ENCODE measurements at regions not wholly inside any gene's neighbourhood (a gene's known extent, or its start where the extent isn't known, plus 50 kb on each side); places are given as distances from the start of the nearest gene placed in this dataset.
A peak's percentile ranks its signal among the peaks of the same experiment; 100 is the strongest.

DNA sequence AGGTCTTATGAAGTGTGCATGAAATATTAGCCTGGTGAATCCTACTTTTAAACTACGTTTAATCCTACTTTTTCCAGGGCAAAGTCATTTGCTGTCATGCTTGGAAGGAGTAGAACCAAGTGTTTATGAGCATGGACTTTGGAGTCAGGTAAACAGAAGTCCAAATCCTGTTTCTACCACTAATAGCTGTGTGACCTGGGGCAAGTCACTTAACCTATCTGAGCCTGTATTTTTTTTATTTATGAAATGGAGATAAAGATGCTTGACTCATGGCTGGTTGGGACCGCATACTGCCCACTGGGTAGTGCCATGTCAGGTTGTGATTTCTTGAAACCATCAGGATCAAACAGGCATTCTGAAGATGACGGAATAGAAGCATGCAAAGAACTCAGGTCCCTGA is 249.6 kb downstream of the BAMBI start:
- Histone ChIP-seq H3K36me3 (no peaks in the 10 kb centered on the region), H3K4me3 (no peak overlapping the region), H3K9me3 (no peaks in the 10 kb centered on the region), H3K27ac (no peak overlapping the region), H3K4me1 (peaks cover 0 to 10% (median 3%) of the 10 kb centered on the region in 4 donors), H3K27me3 (no peaks in the 10 kb centered on the region)
- no peak for TF ChIP-seq POLR2A (IDR thresholded peaks at IDR 0.05)
- no peak for TF ChIP-seq POLR2AphosphoS5 (IDR thresholded peaks at IDR 0.05)
- DNase-seq (no peak), ATAC-seq (ENCODE audit: low FRiP score in 2 of 2) (no peak)
- 93 to 95% methylated on average over 3 of the region's 3 CpGs for WGBS, 2 donors

DNA sequence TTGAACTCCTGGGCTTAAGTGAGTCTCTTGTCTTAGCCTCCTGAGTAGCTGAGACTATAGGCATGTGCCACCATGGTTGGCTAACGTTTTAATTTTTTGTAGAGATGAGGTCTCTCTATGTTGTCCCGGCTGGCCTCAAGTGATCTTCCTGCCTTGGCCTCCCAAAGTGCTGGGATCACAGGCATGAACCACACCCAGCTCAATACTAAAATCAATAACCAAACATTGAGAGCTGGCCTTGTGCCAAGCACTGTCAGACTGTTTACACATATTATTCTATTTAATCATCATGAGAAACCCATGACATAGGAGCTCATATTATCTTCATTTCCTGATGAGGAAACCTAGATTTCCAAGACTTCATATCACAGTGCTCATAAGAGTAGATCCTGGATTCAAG is 251.2 kb downstream of the BAMBI start:
- DNase-seq = no peak
- WGBS, 2 donors = 57 to 60% methylated on average over 2 of the region's 2 CpGs
- Histone ChIP-seq H3K4me3 (no peak overlapping the region), H3K9me3 (no peaks in the 10 kb centered on the region), H3K36me3 (no peaks in the 10 kb centered on the region), H3K4me1 (peaks cover 0 to 10% (median 3%) of the 10 kb centered on the region in 4 donors), H3K27me3 (no peaks in the 10 kb centered on the region), H3K27ac (no peak overlapping the region)
- no peak for ATAC-seq (ENCODE audit: low FRiP score in 2 of 2)
- TF ChIP-seq, protein P1, sequence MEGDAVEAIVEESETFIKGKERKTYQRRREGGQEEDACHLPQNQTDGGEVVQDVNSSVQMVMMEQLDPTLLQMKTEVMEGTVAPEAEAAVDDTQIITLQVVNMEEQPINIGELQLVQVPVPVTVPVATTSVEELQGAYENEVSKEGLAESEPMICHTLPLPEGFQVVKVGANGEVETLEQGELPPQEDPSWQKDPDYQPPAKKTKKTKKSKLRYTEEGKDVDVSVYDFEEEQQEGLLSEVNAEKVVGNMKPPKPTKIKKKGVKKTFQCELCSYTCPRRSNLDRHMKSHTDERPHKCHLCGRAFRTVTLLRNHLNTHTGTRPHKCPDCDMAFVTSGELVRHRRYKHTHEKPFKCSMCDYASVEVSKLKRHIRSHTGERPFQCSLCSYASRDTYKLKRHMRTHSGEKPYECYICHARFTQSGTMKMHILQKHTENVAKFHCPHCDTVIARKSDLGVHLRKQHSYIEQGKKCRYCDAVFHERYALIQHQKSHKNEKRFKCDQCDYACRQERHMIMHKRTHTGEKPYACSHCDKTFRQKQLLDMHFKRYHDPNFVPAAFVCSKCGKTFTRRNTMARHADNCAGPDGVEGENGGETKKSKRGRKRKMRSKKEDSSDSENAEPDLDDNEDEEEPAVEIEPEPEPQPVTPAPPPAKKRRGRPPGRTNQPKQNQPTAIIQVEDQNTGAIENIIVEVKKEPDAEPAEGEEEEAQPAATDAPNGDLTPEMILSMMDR (IDR thresholded peaks at IDR 0.05) = no peak
- no peak for TF ChIP-seq EP300 (IDR thresholded peaks at IDR 0.05)

DNA sequence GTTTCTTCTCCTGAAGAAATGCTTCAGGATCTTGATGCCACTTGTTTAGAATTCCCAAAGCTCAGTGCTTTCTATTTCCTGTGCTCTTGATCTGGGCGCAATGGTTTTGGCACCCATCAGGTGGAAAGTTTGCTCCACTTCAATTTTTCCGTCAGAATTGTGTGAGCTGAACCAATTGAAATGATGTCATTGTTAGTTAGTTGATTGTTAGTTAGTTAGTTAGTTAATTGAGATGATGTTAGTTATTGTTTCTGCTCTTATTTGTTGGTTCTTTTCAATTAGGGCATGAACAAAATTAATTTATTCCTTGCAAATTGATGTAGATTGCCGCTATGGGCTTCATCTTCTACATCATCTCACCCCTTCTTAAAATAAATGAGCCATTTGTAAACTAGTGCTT is 252.6 kb downstream of the BAMBI start:
- WGBS, 2 donors = 84 to 93% methylated on average over 3 of the region's 3 CpGs
- Histone ChIP-seq H3K27me3 (no peaks in the 10 kb centered on the region), H3K4me3 (no peak overlapping the region)

DNA sequence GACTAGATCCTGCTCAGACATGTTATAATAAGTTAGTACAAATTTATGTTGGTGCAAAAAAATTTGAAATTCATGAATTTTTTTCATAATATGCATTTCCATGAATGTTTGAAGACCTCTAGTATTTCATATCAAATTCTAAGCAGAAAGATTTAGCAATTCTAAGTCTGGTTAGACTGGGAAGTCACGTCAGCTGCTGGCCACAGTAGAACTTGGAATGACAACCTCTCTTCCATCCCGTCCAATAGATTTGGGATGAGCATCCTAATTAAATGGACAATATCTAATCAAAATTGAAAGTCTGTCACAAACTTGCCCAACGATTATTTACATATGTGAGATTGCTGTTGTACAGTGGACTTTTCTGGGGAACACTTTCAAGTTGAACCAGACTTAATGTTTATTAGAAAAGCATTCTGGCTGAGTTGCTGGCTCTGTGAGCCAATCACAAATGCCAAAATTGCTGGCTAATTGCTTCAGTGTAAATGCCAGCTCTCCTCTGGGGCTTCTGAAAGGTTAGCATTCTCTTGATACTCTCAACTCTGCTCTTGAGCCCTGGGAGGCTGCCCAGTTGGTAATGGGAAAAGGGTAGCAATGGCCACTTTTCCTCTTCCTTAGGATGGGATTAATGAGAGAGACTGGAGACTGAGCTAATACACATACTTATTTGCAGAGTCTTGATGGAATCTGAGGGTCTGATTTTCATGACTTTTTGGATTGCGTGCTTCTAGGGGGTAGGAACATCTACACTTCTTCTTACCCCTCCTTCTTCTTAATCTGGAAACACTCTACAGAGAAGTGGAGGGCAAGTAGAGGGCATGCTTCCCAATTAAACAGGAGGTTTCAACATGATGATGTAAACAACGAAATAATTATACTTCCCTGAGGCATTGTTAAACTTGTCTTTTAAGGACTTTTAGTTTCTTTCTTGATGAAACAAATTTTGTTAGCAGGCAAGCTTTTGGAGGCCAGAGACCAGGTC is 253.5 kb downstream of the BAMBI start:
- Histone ChIP-seq H3K9me3 (no peaks in the 10 kb centered on the region), H3K27ac (no peak overlapping the region), H3K36me3 (no peaks in the 10 kb centered on the region), H3K4me3 (no peak overlapping the region), H3K4me1 (peaks cover 0 to 10% (median 3%) of the 10 kb centered on the region in 4 donors), H3K27me3 (no peaks in the 10 kb centered on the region)
- WGBS, 2 donors = 41 to 74% methylated on average over 5 of the region's 5 CpGs
- DNase-seq (peak in 1 of 2 donors; percentile 50), ATAC-seq (ENCODE audit: low FRiP score in 2 of 2) (peak in 1 of 2 donors; percentile 23)
- TF ChIP-seq EP300 (IDR thresholded peaks at IDR 0.05) (no peak), POLR2AphosphoS5 (IDR thresholded peaks at IDR 0.05) (no peak), POLR2A (IDR thresholded peaks at IDR 0.05) (no peak)
- TF ChIP-seq, protein P1 (IDR thresholded peaks at IDR 0.05) = no peak

More for the DNA sequence above, 252.6 kb downstream of the BAMBI start:
- no peak for TF ChIP-seq POLR2AphosphoS5 (IDR thresholded peaks at IDR 0.05)
- TF ChIP-seq, protein P1 (IDR thresholded peaks at IDR 0.05) = no peak
- TF ChIP-seq POLR2A (IDR thresholded peaks at IDR 0.05) = no peak
- no peak for TF ChIP-seq EP300 (IDR thresholded peaks at IDR 0.05)
- ATAC-seq (ENCODE audit: low FRiP score in 2 of 2) (no peak), DNase-seq (no peak)
- no peak overlapping the region for H3K27ac ChIP-seq
- no peaks in the 10 kb centered on the region for H3K36me3 ChIP-seq
- H3K4me1 ChIP-seq = peaks cover 0 to 10% (median 3%) of the 10 kb centered on the region in 4 donors
- H3K9me3 ChIP-seq = no peaks in the 10 kb centered on the region

DNA sequence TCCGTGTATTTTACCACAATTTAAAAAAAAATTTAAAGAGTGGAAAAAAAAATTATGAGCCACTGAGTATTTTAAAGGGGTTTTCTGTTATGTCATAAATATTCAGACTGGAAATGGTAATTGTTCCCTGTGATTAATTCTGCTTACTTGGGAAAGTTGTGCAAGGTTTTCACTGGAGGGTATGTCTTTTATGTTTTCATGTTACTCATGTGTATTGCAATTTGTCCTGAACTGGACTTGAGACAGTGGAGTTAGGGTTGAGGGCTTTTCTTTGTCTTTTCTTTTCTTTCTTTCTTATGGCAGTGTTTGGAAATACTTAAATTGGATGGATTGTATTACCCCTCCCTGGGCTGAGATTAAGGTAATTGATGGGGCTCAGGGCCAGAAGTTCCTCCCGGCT is 257.7 kb downstream of the BAMBI start:
- H3K4me1 ChIP-seq = peaks cover 4 to 20% (median 6%) of the 10 kb centered on the region in 4 donors
- no peaks in the 10 kb centered on the region for H3K9me3 ChIP-seq
- no peak for ATAC-seq (ENCODE audit: low FRiP score in 2 of 2)
- 85 to 90% methylated on average over 2 of the region's 2 CpGs for WGBS, 2 donors
- H3K4me3 ChIP-seq = no peak overlapping the region
- TF ChIP-seq EP300 (IDR thresholded peaks at IDR 0.05) = no peak
- no peak for TF ChIP-seq POLR2A (IDR thresholded peaks at IDR 0.05)
- TF ChIP-seq POLR2AphosphoS5 (IDR thresholded peaks at IDR 0.05) = no peak
- TF ChIP-seq, protein P1 (IDR thresholded peaks at IDR 0.05) = no peak
- no peaks in the 10 kb centered on the region for H3K36me3 ChIP-seq
- no peak overlapping the region for H3K27ac ChIP-seq
- DNase-seq = no peak
- no peaks in the 10 kb centered on the region for H3K27me3 ChIP-seq
